Choroid plexus epithelial cell (primary cell): ENCODE measurements at regions not wholly inside any gene's neighbourhood (a gene's known extent, or its start where the extent isn't known, plus 50 kb on each side); places are given as distances from the start of the nearest gene placed in this dataset.

ENCODE experiments used
- DNase-seq: peaks from one replicate; pipeline ENCODE4 v3.0.0-alpha.2; 2010; ENCODE audit warnings: low read depth
- H3K4me3 ChIP-seq: 2 replicates; pipeline ENCODE4 v1.5.1; 2011; ENCODE audit warnings: low read depth, mild to moderate bottlenecking, control low read depth, low read length, moderate library complexity
- TF ChIP-seq, protein P1 (sequence below): conservative IDR thresholded peaks from 2 replicates; pipeline ENCODE4 v1.5.1; 2011; ENCODE audit warnings: low read depth, mild to moderate bottlenecking, control low read depth, inconsistent platforms, low read length, moderate library complexity

DNA sequence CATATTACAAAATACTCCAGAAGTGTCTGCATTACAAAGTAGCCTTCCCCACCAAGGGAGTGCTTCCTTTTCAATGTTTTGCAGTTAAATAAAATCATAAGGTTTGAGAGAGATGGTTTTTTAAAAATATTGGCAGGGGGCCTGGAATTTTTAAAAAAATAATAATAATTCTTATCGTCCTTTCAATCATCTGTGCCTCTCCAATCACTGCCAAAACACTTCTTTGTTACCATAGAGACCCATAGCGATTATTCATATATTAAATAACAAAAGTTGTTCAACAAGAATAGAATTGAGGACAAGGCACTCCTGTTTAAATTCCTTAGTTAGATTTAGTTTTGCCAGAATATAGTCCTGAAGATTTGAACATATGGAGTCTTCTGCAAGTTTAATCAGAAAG, 203.1 kb downstream of the FAT4 start:
- no peak overlapping the region for H3K4me3 ChIP-seq
- TF ChIP-seq, protein P1, sequence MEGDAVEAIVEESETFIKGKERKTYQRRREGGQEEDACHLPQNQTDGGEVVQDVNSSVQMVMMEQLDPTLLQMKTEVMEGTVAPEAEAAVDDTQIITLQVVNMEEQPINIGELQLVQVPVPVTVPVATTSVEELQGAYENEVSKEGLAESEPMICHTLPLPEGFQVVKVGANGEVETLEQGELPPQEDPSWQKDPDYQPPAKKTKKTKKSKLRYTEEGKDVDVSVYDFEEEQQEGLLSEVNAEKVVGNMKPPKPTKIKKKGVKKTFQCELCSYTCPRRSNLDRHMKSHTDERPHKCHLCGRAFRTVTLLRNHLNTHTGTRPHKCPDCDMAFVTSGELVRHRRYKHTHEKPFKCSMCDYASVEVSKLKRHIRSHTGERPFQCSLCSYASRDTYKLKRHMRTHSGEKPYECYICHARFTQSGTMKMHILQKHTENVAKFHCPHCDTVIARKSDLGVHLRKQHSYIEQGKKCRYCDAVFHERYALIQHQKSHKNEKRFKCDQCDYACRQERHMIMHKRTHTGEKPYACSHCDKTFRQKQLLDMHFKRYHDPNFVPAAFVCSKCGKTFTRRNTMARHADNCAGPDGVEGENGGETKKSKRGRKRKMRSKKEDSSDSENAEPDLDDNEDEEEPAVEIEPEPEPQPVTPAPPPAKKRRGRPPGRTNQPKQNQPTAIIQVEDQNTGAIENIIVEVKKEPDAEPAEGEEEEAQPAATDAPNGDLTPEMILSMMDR, result no peak
- peak; percentile 20 for DNase-seq

DNA sequence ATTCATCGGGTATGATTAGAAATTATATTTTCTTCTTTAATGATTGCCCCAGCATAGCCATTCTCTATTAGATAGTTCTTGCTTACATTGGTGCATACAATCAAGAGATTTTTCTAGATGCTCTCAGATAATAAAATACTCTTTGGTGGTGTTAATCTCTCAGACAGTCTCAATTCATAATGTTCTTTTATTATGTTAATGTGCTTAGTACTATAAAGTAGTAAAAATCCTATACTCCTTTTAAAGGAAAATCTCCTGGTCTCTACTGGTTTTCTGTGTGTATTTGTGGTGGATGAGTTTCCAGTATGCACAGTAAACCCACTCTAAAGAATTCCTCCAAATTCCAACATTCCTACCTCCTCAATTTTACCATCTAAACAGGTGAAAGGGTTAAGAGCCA, 203.5 kb downstream of the FAT4 start:
- no peak for DNase-seq
- TF ChIP-seq, protein P1, result no peak
- no peak overlapping the region for H3K4me3 ChIP-seq

- TF ChIP-seq, protein P1, result no peak
- no peak overlapping the region for H3K4me3 ChIP-seq
- DNase-seq, result no peak
Measured at GRCh38 chr4:125519371-125520146, 204.8 kb downstream of the FAT4 start.

DNA sequence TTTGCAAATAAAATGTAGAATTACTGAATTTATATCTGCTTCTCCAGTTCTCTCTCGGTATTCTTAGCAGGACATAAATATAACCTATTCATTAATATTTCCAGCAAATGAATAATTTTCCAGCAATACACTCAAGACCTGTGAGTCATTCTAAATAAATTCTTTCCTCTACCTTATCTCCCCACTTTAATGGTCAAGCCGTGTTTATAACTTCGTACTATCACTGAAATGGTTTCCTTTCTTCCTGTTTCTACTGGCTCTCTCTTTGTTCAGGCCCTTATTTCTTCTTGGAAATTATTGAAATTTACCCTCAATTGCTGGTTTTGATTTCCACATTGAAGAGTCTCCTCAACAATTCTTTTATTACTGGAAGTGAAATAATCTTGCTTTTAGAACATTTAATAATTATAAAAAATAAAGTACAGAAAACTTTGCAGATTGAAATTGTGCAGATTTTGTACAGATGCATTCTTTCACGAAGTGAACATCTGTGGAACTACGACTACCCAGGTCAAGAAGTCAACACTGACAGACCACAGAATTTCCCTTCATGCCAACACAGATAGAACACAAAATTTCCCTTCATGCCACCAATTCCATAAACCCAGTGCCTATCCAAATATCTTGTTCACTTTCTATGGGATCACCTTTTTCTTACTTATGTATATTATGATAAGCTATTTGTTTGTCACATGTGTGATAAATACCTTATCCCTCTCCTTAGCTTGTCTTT, 205.7 kb downstream of the FAT4 start:
- TF ChIP-seq, protein P1, result no peak
- peak; percentile 79 for DNase-seq
- no peak overlapping the region for H3K4me3 ChIP-seq

DNA sequence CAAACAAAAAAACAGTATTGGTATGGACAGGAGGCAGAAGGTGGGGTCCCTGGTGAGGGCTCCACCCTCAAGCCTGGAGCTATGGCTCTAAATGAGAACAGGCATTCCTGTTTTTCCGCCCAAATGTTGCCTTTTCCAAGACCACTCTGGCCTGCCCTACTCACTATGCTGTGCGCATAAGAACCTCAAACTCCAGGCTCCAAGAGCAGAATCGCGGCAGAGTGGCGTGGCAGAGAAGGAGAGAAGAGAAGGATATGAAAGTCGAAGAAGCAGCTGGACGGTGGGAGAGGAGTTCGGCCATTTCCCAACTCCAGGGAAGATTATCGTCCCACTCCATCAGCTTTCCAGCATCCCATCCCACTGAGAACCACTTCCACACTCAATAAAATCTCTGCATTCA, 207.8 kb downstream of the FAT4 start:
- no peak for DNase-seq
- H3K4me3 ChIP-seq, result no peak overlapping the region
- TF ChIP-seq, protein P1, result no peak

- DNase-seq, result no peak
- no peak overlapping the region for H3K4me3 ChIP-seq
- TF ChIP-seq, protein P1, result no peak
Measured at GRCh38 chr4:125522992-125523391, 208.2 kb downstream of the FAT4 start.
